Suppressor macrophage treated with lipopolysaccharide for 1 hour (primary cell): ENCODE measurements at regions not wholly inside any gene's neighbourhood (a gene's known extent, or its start where the extent isn't known, plus 50 kb on each side); places are given as distances from the start of the nearest gene placed in this dataset.
"Not testable (repeated sequence)": the region's sequence is repeated elsewhere in the genome, so short reads cannot be mapped to it uniquely, and the experiment has no call there.

Experiments used
- DNase-seq, 3 donors: peaks; one replicate each; pipeline ENCODE4 v3.0.0-alpha.2; 2020 to 2022

DNA sequence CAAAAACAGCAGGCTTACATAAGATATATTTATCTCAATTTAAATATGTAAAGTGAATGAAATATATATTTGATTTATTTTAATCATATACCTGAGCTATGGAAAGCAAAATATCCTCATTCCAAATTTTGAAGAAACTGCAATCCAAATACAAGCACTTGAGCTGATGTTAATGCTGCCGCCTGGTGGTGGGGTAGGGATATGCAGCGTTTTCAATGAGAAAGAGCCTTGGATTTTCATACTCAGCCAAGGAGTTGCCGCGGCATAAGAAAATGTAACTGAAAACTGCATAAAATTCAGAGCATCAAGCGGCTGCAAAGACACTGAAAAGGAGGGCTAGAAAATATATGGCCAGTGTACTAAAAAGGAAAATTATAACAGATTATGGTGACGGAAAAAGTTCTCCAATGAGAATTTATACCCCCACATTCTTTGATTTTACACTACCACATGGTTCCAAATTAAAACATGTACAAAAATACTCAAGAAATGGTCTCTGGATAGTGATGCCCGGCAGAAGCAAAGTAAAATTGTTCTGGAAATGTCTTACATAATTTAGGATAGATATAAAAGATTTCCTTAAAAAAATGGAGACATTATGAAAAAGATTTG is 660.3 kb upstream of the PITX2 start:
- DNase-seq, result peak; percentile 61 to 73 (median 71)

DNA sequence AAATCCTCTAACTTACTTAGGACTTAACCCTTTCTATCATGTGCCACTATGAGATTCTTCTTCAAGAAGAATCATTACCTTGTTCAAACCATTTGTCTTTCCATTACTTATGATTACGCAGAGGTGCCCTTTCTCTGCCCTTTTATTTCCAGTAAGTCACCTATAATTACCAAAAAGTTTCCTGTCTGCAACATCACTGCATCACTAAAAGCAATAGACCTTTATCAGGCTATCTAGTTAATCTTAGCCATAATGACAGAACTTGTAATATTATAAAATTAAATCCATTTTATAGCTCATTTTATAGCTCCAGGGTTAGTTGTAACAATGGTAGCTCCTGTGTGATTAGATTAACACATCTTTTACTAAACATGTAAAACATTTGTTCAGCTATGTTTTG is 673.6 kb upstream of the PITX2 start:
- DNase-seq, result no peak

DNA sequence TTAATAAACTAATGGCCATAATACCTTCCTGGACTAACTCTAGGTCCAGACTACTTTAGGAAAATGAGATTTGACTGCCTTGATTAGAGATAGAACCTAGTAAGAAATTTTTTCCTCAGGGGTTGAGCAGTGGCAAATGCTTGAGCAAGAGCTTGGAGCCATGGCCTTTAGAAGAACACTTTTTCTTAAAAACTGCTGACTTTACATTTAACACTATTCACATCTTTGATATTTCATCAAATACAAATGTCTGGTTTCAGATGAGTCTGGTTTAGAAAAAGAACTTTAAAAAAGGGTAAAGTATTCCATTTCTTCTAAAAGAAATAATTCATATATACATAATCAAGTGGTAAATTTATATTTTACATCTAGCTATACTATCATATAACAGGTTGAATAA is 680.9 kb upstream of the PITX2 start:
- DNase-seq, result no peak

DNA sequence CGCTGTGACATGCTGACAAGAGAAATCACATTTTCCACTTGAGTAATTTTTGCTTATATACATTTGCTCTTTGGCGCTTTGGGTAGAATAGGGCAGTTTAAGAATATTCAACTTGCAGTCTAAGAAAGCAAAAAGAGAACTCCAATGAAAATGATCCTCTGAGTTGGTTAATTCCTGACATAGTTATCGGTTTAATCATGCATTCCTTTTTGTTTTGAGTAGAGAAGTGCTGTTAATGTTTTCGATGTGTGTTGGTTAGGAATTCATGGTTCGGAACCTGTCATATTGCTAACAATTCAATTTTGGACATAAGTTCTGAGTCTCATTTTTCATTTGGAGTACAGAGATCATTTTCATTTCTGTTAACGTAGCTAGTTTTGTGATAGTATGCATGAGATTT is 700.6 kb upstream of the PITX2 start:
- no peak for DNase-seq

- DNase-seq, result no peak
These were observed 701.0 kb upstream of the PITX2 start for GRCh38 chr4:111323916-111324315.

GRCh38 chr4:111326450-111326849 is 703.6 kb upstream of the PITX2 start:
- DNase-seq, result no peak

GRCh38 chr4:111330786-111331185 is 707.9 kb upstream of the PITX2 start:
- no peak for DNase-seq

- DNase-seq, result no peak
These were observed 711.5 kb upstream of the PITX2 start for GRCh38 chr4:111334361-111334760.

DNA sequence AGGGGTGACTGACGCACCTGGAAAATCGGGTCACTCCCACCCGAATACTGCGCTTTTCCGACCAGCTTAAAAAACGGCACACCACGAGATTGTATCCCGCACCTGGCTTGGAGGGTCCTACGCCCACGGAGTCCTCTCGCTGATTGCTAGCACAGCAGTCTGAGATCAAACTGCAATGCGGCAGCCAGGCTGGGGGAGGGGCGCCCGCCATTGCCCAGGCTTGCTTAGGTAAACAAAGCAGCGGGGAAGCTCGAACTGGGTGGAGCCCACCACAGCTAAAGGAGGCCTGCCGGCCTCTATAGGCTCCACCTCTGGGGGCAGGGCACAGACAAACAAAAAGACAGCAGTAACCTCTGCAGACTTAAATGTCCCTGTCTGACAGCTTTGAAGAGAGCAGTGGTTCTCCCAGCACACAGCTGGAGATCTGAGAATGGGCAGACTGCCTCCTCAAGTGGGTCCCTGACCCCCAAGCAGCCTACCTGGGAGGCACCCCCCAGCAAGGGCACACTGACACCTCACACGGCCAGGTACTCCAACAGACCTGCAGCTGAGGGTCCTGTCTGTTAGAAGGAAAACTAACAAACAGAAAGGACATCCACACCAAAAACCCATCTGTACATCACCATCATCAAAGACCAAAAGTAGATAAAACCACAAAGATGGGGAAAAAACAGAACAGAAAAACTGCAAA is 714.5 kb upstream of the PITX2 start:
- DNase-seq, result not testable (repeated sequence)

DNA sequence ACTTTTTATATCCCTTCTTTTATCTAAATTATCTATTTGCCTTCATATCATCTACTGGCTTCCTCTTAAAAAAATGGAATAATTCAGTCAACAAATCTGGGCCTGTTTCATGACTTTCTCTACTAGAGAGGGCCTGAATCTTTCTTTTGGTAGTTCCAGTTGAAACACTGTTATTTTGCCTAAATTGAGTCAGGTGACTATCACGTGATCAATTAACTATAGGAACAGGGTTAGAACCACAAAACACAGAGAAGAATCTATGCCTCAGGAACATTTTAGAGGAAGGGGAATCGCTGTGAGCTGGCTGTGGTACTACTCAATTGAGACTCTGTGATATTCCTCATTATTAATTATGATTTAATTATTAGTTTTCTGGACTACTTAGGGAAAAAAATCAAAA is 736.7 kb upstream of the PITX2 start:
- DNase-seq, result no peak

- no peak for DNase-seq
These were observed 738.0 kb upstream of the PITX2 start for GRCh38 chr4:111360906-111361305.

DNA sequence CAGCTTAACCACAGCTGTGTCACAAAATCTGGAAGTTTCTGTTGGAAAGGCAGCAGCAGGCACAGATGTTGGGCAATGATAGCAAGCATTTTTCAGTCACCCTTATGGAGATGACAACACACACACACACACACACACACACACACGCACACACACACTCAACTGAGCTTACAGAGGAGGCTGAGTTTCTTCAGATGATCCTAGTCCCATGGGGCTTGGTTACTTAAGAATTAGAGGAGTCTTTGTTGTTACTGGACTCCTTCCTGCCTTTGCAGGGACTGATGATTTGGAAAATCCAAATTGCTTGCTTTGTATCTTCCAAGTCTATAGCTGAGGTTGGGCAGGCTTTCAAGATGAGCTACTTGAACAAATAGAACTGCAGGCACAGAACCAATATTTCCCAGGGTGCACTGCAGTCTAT is 740.1 kb upstream of the PITX2 start:
- no peak for DNase-seq

- DNase-seq, result not testable (repeated sequence)
These were observed 755.0 kb upstream of the PITX2 start for GRCh38 chr4:111377880-111378279.

DNA sequence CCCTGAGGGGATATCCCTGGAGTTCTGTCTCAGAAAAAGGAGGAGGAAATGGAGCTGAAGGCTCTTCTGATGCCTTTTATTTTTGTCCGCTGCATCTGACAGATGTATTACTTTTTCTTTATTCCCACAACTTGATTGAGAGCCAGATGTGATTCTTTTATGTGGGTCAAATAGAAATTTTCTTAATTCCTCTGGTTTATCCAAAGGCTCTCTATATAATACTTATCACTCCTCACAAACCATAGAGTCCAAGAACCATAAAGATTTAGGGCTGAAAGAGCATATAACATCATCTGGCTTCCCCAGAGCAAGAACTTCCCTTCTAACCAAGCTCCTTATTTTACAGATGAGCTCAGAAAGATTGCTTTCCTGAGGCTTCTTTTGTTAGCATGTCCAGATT is 756.7 kb upstream of the FAM241A start:
- DNase-seq, result no peak

DNA sequence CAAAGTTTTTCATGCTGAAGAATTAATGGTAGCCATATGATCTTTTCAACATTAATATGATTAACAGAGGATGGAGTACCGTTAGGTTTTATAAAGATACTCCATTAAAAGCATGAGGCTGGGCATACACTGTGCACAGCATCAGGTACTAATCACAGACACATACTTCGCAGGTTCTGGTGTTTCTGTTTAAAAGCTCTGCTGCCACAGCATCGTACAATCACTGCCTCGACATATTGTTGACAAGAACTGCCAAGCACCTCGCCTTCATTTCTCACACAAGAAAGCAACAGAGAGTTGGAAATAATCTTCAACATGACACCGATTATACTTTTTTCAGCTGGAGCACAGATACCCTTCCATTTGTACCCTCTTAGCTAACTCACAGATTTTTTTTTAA is 753.4 kb upstream of the FAM241A start:
- DNase-seq, result no peak

GRCh38 chr4:111393781-111394180 is 751.5 kb upstream of the FAM241A start:
- no peak for DNase-seq

- DNase-seq, result no peak
These were observed 746.3 kb upstream of the FAM241A start for GRCh38 chr4:111398906-111399330.

DNA sequence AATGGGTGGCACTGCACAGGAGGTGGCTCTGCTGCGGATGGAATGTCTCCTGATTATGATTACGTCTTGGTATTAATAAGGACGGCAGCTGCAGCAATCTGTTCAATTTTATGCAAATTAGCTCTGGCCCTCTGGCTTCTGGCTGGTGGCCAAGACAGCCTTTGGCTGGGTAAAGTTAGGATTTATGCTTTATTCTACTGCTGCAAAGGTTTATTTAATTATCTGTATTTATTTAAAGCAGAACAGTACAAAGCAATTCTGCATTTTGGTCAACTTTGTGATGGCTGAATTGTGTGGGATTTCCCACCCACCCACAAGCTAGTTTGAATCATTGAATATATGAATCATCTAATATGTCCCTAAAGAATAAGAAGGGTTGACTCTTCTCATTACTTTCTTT is 745.6 kb upstream of the FAM241A start:
- peak in 2 of 3 donors; percentile 0 to 4 for DNase-seq

DNA sequence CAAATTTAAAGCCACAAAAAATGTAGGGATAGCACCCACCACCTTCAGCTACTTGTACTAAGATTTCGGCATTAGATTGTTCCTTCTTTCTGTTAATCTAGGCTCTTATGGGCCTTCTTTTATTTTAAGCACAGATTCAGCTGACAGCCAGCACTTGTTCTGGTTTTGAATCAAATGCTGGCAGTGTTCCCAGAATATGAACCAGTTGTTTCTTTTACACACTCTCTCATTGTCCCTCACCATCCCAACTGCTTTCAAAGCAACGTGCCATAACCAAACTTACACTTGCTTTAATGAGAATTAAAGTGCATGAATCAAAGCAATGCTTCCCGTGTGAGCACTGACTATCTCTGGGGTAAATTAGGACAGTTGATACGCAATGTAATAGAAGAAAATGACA is 744.5 kb upstream of the FAM241A start:
- no peak for DNase-seq

DNA sequence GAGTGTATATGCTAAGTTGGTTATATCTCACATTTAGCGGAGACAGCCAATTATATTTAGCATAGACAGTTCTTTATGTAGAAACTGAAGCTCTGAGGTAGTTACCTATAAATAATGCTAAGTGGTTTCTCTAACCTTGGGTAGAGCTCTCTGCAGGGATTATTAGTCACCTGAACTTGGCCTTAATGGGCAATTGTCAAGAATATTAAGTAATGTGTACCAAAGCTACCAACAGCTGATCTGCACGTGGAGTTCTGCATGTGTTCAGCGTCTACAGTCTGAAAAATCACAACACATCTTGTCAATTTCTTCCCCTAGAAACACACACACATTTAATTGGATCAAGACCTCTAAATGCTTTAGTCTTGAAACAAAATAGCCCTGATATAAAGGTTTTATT is 740.6 kb upstream of the FAM241A start:
- DNase-seq, result no peak

- no peak for DNase-seq
These were observed 739.3 kb upstream of the FAM241A start for GRCh38 chr4:111405989-111406388.

DNA sequence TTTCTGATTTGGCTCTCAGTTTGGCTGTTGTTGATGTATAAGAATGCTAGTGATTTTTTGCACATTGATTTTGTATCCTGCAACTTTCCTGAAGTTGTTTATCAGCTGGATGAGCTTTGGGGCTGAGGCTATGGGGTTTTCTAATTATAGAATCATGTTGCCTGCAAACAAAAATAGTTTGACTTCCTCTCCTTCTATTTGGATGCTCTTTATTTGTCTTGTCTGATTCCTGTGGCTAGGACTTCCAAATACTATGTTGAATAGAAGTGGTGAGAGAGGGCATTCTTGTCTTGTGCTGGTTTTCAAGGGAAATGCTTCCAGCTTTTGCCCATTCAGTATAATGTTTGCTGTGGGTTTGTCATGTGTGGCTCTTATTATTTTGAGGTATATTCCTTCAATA is 734.7 kb upstream of the FAM241A start:
- DNase-seq, result no peak

- DNase-seq, result no peak
These were observed 727.7 kb upstream of the FAM241A start for GRCh38 chr4:111417521-111417920.

GRCh38 chr4:111433441-111433840 is 711.8 kb upstream of the FAM241A start:
- no peak for DNase-seq

- no peak for DNase-seq
These were observed 710.7 kb upstream of the FAM241A start for GRCh38 chr4:111434586-111434985.
